IMR-90 (cell line): ENCODE measurements at regions not wholly inside any gene's neighbourhood (a gene's known extent, or its start where the extent isn't known, plus 50 kb on each side); places are given as distances from the start of the nearest gene placed in this dataset.

Experiments
- ATAC-seq: fragments of 200-7000 bp; cut with Tn5 transposase; 2 replicates; pipeline ENCODE4 v1.9.1; 2020; ENCODE audit warnings: low read depth, mild to moderate bottlenecking, moderate library complexity
- BruUV-seq: library from RNA; stranded (reverse); fragments of 400-500 nt; replicated peaks from 2 replicates; lab custom pipeline; 2021; lab: Mats Ljungman, UMichigan
- CTCF ChIA-PET: fragments of 300-600 bp; formaldehyde crosslinking; extraction: SDS; loops from one replicate; lab custom pipeline; 2021; ENCODE audit warnings: antibody characterized with exemption; lab: Yijun Ruan, JAX
- POLR2A ChIA-PET: fragments of 300-600 bp; sonication (Branson Sonifier 250); formaldehyde crosslinking; loops from one replicate; lab custom pipeline; 2022; ENCODE audit warnings: antibody characterized with exemption; ENCODE audit not compliant: unreplicated experiment; lab: Charles Lee
- DNase-seq: peaks from one replicate; pipeline ENCODE4 v3.0.0; 2013
- H2AFZ ChIP-seq: replicated peaks from 2 replicates; pipeline ENCODE3; 2013; ENCODE audit warnings: low read length, mild to moderate bottlenecking; ENCODE audit not compliant: poor library complexity
- H2AK5ac ChIP-seq: 2 replicates; pipeline ENCODE4 v1.6.1; 2013; ENCODE audit warnings: low read depth, low read length, inconsistent platforms
- H2AK9ac ChIP-seq: replicated peaks from 2 replicates; pipeline ENCODE3; 2013; ENCODE audit warnings: mild to moderate bottlenecking, low read depth, low read length, moderate library complexity; ENCODE audit not compliant: poor library complexity
- H2BK120ac ChIP-seq: 2 replicates; pipeline ENCODE4 v1.6.1; 2013; ENCODE audit warnings: low read depth, low read length, inconsistent platforms
- H2BK15ac ChIP-seq: 3 replicates; pipeline ENCODE4 v1.6.1; 2013; ENCODE audit warnings: low read depth, low read length, inconsistent platforms
- H2BK20ac ChIP-seq: 2 replicates; pipeline ENCODE4 v1.6.1; 2013; ENCODE audit warnings: low read depth, mild to moderate bottlenecking, inconsistent platforms, low read length, moderate library complexity
- H2BK5ac ChIP-seq: 2 replicates; pipeline ENCODE4 v1.6.1; 2013; ENCODE audit warnings: mild to moderate bottlenecking, low read depth, low read length, inconsistent platforms; ENCODE audit not compliant: poor library complexity, severe bottlenecking
- H3K14ac ChIP-seq: replicated peaks from 2 replicates; pipeline ENCODE4 v1.6.1; 2013; ENCODE audit warnings: low read depth, low read length, inconsistent platforms
- H3K18ac ChIP-seq: 2 replicates; pipeline ENCODE4 v1.6.1; 2013; ENCODE audit warnings: low read depth, low read length, control low read depth
- H3K23ac ChIP-seq: 2 replicates; pipeline ENCODE4 v1.6.1; 2013; ENCODE audit warnings: low read depth, low read length, inconsistent platforms
- H3K27ac ChIP-seq: 2 replicates; pipeline ENCODE4 v1.5.1; 2013; ENCODE audit warnings: mild to moderate bottlenecking, control low read depth, low read length; ENCODE audit not compliant: insufficient read depth
- H3K27me3 ChIP-seq: 2 replicates; pipeline ENCODE4 v1.6.1; 2013; ENCODE audit warnings: low read length; ENCODE audit not compliant: control insufficient read depth, insufficient read depth
- H3K36me3 ChIP-seq: 2 replicates; pipeline ENCODE4 v1.6.1; 2013; ENCODE audit warnings: low read length, mixed read lengths; ENCODE audit not compliant: control insufficient read depth, insufficient read depth
- H3K4ac ChIP-seq: 2 replicates; pipeline ENCODE4 v1.6.1; 2013; ENCODE audit warnings: low read depth, low read length, inconsistent platforms
- H3K4me1 ChIP-seq: 2 replicates; pipeline ENCODE4 v1.6.1; 2013; ENCODE audit warnings: low read length, mixed read lengths; ENCODE audit not compliant: control insufficient read depth, insufficient read depth
- H3K4me2 ChIP-seq: 2 replicates; pipeline ENCODE4 v1.6.1; 2013; ENCODE audit warnings: low read depth, mild to moderate bottlenecking, control low read depth, low read length, moderate library complexity
- H3K4me3 ChIP-seq: 2 replicates; pipeline ENCODE4 v1.5.1; 2013; ENCODE audit warnings: low read depth, mild to moderate bottlenecking, control low read depth, low read length, moderate library complexity; ENCODE audit not compliant: insufficient read depth
- H3K56ac ChIP-seq: 2 replicates; pipeline ENCODE4 v1.6.1; 2013; ENCODE audit warnings: low read length, inconsistent platforms; ENCODE audit not compliant: insufficient read depth; ENCODE audit errors: extremely low read depth
- H3K79me1 ChIP-seq, 2 experiments: 2 replicates each; pipeline ENCODE4 v1.6.1; 2013; ENCODE audit warnings: low read length in 2 of 2, inconsistent platforms in 1 of 2, low read depth in 1 of 2
- H3K9ac ChIP-seq: 2 replicates; pipeline ENCODE4 v1.6.1; 2013; ENCODE audit warnings: low read depth, low read length, control low read depth
- H3K9me1 ChIP-seq: 2 replicates; pipeline ENCODE4 v1.6.1; 2013; ENCODE audit warnings: low read length, inconsistent platforms; ENCODE audit not compliant: insufficient read depth
- H3K9me3 ChIP-seq: 2 replicates; pipeline ENCODE4 v1.6.1; 2013; ENCODE audit warnings: low read length; ENCODE audit not compliant: control insufficient read depth, insufficient read depth
- H4K20me1 ChIP-seq: 2 replicates; pipeline ENCODE4 v1.6.1; 2013; ENCODE audit warnings: low read length, inconsistent platforms; ENCODE audit not compliant: insufficient read depth
- H4K5ac ChIP-seq: 2 replicates; pipeline ENCODE4 v1.6.1; 2013; ENCODE audit warnings: mild to moderate bottlenecking, low read depth, low read length, control low read depth
- H4K8ac ChIP-seq, 2 experiments: 2 replicates each; pipeline ENCODE4 v1.6.1; 2013; ENCODE audit warnings: low read depth in 2 of 2, low read length in 2 of 2, control low read depth in 1 of 2, inconsistent platforms in 1 of 2
- H4K91ac ChIP-seq: 2 replicates; pipeline ENCODE4 v1.6.1; 2013; ENCODE audit warnings: low read depth, low read length, inconsistent platforms; ENCODE audit not compliant: insufficient read depth
- BHLHE40 ChIP-seq: fragments of 150-350 bp; IDR thresholded peaks from 2 replicates; pipeline ENCODE4 v1.6.1; 2016; ENCODE audit warnings: mild to moderate bottlenecking, low read depth, low read length
- CHD1 ChIP-seq: IDR thresholded peaks from 2 replicates; pipeline ENCODE4 v1.6.1; 2012; ENCODE audit warnings: low read depth, low read length, improper control_type of control experiment
- CTCF ChIP-seq: conservative IDR thresholded peaks from 2 replicates; pipeline ENCODE4 v1.5.1; 2012; ENCODE audit warnings: mild to moderate bottlenecking, low read depth, low read length, improper control_type of control experiment
- ELK1 ChIP-seq: fragments of 150-350 bp; IDR thresholded peaks from 2 replicates; pipeline ENCODE4 v1.6.1; 2016; ENCODE audit warnings: low read depth, mild to moderate bottlenecking, low read length, moderate library complexity, borderline replicate concordance
- FOS ChIP-seq: fragments of 150-350 bp; IDR thresholded peaks from 2 replicates; pipeline ENCODE4 v1.6.1; 2016; ENCODE audit warnings: low read depth, low read length
- MAFK ChIP-seq: IDR thresholded peaks from 2 replicates; pipeline ENCODE4 v1.6.1; 2012; ENCODE audit warnings: low read depth, low read length, improper control_type of control experiment
- MAZ ChIP-seq: IDR thresholded peaks from 2 replicates; pipeline ENCODE4 v1.6.1; 2012; ENCODE audit warnings: low read depth, mild to moderate bottlenecking, low read length, improper control_type of control experiment, moderate library complexity, borderline replicate concordance
- MXI1 ChIP-seq: IDR thresholded peaks from 2 replicates; pipeline ENCODE4 v1.6.1; 2012; ENCODE audit warnings: low read depth, mild to moderate bottlenecking, low read length, moderate library complexity, borderline replicate concordance
- NFE2L2 ChIP-seq: fragments of 150-350 bp; IDR thresholded peaks from 2 replicates; pipeline ENCODE4 v1.6.1; 2016; ENCODE audit warnings: low read depth, mild to moderate bottlenecking, low read length
- POLR2A ChIP-seq: IDR thresholded peaks from 2 replicates; pipeline ENCODE4 v1.6.1; 2012; ENCODE audit warnings: mild to moderate bottlenecking, low read depth, low read length
- RAD21 ChIP-seq: IDR thresholded peaks from 2 replicates; pipeline ENCODE4 v1.6.1; 2012; ENCODE audit warnings: low read length, improper control_type of control experiment
- RCOR1 ChIP-seq: IDR thresholded peaks from 2 replicates; pipeline ENCODE4 v1.6.1; 2012; ENCODE audit warnings: mild to moderate bottlenecking, low read length, improper control_type of control experiment; ENCODE audit not compliant: insufficient replicate concordance
- RFX5 ChIP-seq: IDR thresholded peaks from 2 replicates; pipeline ENCODE4 v1.8.0; 2012; ENCODE audit warnings: low read depth, mild to moderate bottlenecking, low read length, moderate library complexity
- SMC3 ChIP-seq: fragments of 150-350 bp; IDR thresholded peaks from 2 replicates; pipeline ENCODE4 v1.6.1; 2016; ENCODE audit warnings: low read depth, mild to moderate bottlenecking, antibody characterized with exemption, low read length, moderate library complexity
- USF2 ChIP-seq: fragments of 150-350 bp; IDR thresholded peaks from 2 replicates; pipeline ENCODE4 v1.6.1; 2017; ENCODE audit warnings: mild to moderate bottlenecking, antibody characterized with exemption, low read length, low read depth
- WGBS, 2 experiments: methylation state at CpG; one replicate each; pipeline versions ENCODE4 v1.1.5 to v1.1.7; 2013; ENCODE audit warnings: missing lambda C conversion rate in 2 of 2; ENCODE audit not compliant: insufficient read length in 1 of 2; ENCODE audit errors: extremely low coverage in 2 of 2; 5-methylcytosine and 5-hydroxymethylcytosine counted together
- dilution Hi-C: fragments of 300-500 bp; cut with HindIII; formaldehyde crosslinking; loops from one replicate; pipeline ENCODE4 v1.14.3; 2018; ENCODE audit warnings: low sequenced_read_pairs; ENCODE audit not compliant: unreplicated experiment
- in situ Hi-C: fragments of 300-500 bp; cut with MboI; formaldehyde crosslinking; loops from 3 replicates; pipeline ENCODE4 v1.14.3; 2019; ENCODE audit warnings: low sequenced_read_pairs, inconsistent platforms, mixed read lengths
- intact Hi-C: fragments of 100-400 bp; cut with micrococcal nuclease; formaldehyde crosslinking; loops from 2 replicates; pipeline ENCODE4 v1.10.0; 2022

- H3K56ac ChIP-seq = no peak overlapping the region
- CTCF ChIA-PET = no interaction called here
- H2AK5ac ChIP-seq = no peak overlapping the region
- no peak overlapping the region for H2BK20ac ChIP-seq
- H3K27me3 ChIP-seq = no peaks in the 10 kb centered on the region
- no peaks in the 10 kb centered on the region for H4K20me1 ChIP-seq
- BruUV-seq = no TSS peak
- no peaks in the 10 kb centered on the region for H3K79me1 ChIP-seq
- H2BK5ac ChIP-seq = no peak overlapping the region
- no peak overlapping the region for H3K27ac ChIP-seq
- dilution Hi-C loops = no loop called here
- H3K14ac ChIP-seq = no peak overlapping the region
- POLR2A ChIA-PET = no interaction called here
- H3K4me2 ChIP-seq = no peak overlapping the region
- in situ Hi-C loops = no loop called here
- no peak overlapping the region for H2BK120ac ChIP-seq
- H4K91ac ChIP-seq = no peak overlapping the region
- no peak for ATAC-seq
- no peak for TF ChIP-seq CTCF
- no peak for TF ChIP-seq ELK1
- no peak for TF ChIP-seq BHLHE40
- no peak for TF ChIP-seq RAD21
- TF ChIP-seq FOS = no peak
- no peak for TF ChIP-seq MAZ
- TF ChIP-seq RFX5 = no peak
- no peak for TF ChIP-seq USF2
- no peak for TF ChIP-seq MAFK
- no peak for TF ChIP-seq RCOR1
- no peak for TF ChIP-seq MXI1
- no peak for TF ChIP-seq POLR2A
- TF ChIP-seq SMC3 = no peak
- TF ChIP-seq CHD1 = no peak
- no peak for TF ChIP-seq NFE2L2
- H3K4ac ChIP-seq = no peak overlapping the region
- intact Hi-C loops = no loop called here
- no peak overlapping the region for H3K18ac ChIP-seq
- no peaks in the 10 kb centered on the region for H3K36me3 ChIP-seq
- no peak overlapping the region for H4K8ac ChIP-seq
- no peaks in the 10 kb centered on the region for H3K9me1 ChIP-seq
- peaks cover 9% of the 10 kb centered on the region for H3K9me3 ChIP-seq
- H3K23ac ChIP-seq = no peak overlapping the region
- H2AK9ac ChIP-seq = no peak overlapping the region
- H2BK15ac ChIP-seq = no peak overlapping the region
- WGBS, 2 experiments = no CpG with 5 or more reads among the region's 1 CpG
- no peak overlapping the region for H4K5ac ChIP-seq
- H3K4me3 ChIP-seq = no peak overlapping the region
- no peak for DNase-seq
- no peaks in the 10 kb centered on the region for H3K4me1 ChIP-seq
- no peak overlapping the region for H2AFZ ChIP-seq
- H3K9ac ChIP-seq = no peak overlapping the region
Measured at GRCh38 chr5:12274236-12274635, 370.0 kb upstream of the CTNND2 start.
